Retinal pigment epithelial cell (primary cell): ENCODE measurements at regions not wholly inside any gene's neighbourhood (a gene's known extent, or its start where the extent isn't known, plus 50 kb on each side); places are given as distances from the start of the nearest gene placed in this dataset.

Source experiments
- DNase-seq: peaks from one replicate; pipeline ENCODE4 v3.0.0-alpha.2; 2010; ENCODE audit warnings: low read depth
- H3K4me3 ChIP-seq: 2 replicates; pipeline ENCODE4 v1.5.1; 2011; ENCODE audit warnings: mild to moderate bottlenecking, low read length, control low read depth, moderate library complexity
- CTCF ChIP-seq: conservative IDR thresholded peaks from 2 replicates; pipeline ENCODE4 v1.5.1; 2011; ENCODE audit warnings: low read depth, low read length, control low read depth, inconsistent platforms

GRCh38 chr6:93746892-93747291 lies 327.5 kb upstream of the EPHA7 start:
- no peak for TF ChIP-seq CTCF
- no peak for DNase-seq
- no peak overlapping the region for H3K4me3 ChIP-seq

GRCh38 chr6:93745306-93745705 lies 325.9 kb upstream of the EPHA7 start:
- TF ChIP-seq CTCF = no peak
- H3K4me3 ChIP-seq = no peak overlapping the region
- no peak for DNase-seq

- no peak overlapping the region for H3K4me3 ChIP-seq
- no peak for DNase-seq
- no peak for TF ChIP-seq CTCF
Measured at GRCh38 chr6:93735099-93735498, 315.7 kb upstream of the EPHA7 start.

GRCh38 chr6:93731306-93731705 lies 311.9 kb upstream of the EPHA7 start:
- H3K4me3 ChIP-seq = no peak overlapping the region
- TF ChIP-seq CTCF = no peak
- no peak for DNase-seq

- no peak for TF ChIP-seq CTCF
- DNase-seq = no peak
- no peak overlapping the region for H3K4me3 ChIP-seq
Measured at GRCh38 chr6:93728150-93728549, 308.8 kb upstream of the EPHA7 start.

GRCh38 chr6:93727447-93727846 lies 308.1 kb upstream of the EPHA7 start:
- no peak for DNase-seq
- no peak for TF ChIP-seq CTCF
- no peak overlapping the region for H3K4me3 ChIP-seq

- TF ChIP-seq CTCF = peak; percentile 76
- no peak overlapping the region for H3K4me3 ChIP-seq
- DNase-seq = peak; percentile 10
Measured at GRCh38 chr6:93721386-93722048, 302.2 kb upstream of the EPHA7 start.
